Panc1 (cell line): ENCODE measurements at regions not wholly inside any gene's neighbourhood (a gene's known extent, or its start where the extent isn't known, plus 50 kb on each side); places are given as distances from the start of the nearest gene placed in this dataset.

ENCODE experiments used
- ATAC-seq: fragments of 200-7000 bp; cut with Tn5 transposase; 2 replicates; pipeline ENCODE4 v1.9.1; 2020; ENCODE audit warnings: mild to moderate bottlenecking, moderate library complexity
- BruUV-seq: library from RNA; stranded (reverse); fragments of 400-500 nt; replicated peaks from 2 replicates; lab custom pipeline; 2021; lab: Mats Ljungman, UMichigan
- CTCF ChIA-PET: fragments of 300-600 bp; sonication (Branson Sonifier 250); formaldehyde crosslinking; loops from one replicate; lab custom pipeline; 2022; ENCODE audit warnings: antibody characterized with exemption; lab: Charles Lee
- POLR2A ChIA-PET: fragments of 300-600 bp; sonication (Branson Sonifier 250); formaldehyde crosslinking; loops from one replicate; lab custom pipeline; 2022; ENCODE audit warnings: antibody characterized with exemption; lab: Charles Lee
- DNase-seq: peaks from one replicate; pipeline ENCODE4 v3.0.0-alpha.2; 2010; ENCODE audit warnings: low read depth, low spot score
- H3K27ac ChIP-seq: 2 replicates; pipeline ENCODE4 v1.5.1; 2011; ENCODE audit warnings: mild to moderate bottlenecking, low read length, inconsistent platforms
- H3K27me3 ChIP-seq: fragments of 200-500 bp; sonication (Bioruptor generic); 2 replicates; pipeline ENCODE4 v1.6.0; 2014; ENCODE audit warnings: low read length, inconsistent platforms; ENCODE audit not compliant: control insufficient read depth, insufficient read depth
- H3K36me3 ChIP-seq: fragments of 200-500 bp; sonication (Bioruptor generic); 2 replicates; pipeline ENCODE4 v1.5.1; 2014; ENCODE audit warnings: inconsistent platforms, mild to moderate bottlenecking, low read length, moderate library complexity; ENCODE audit not compliant: control insufficient read depth, insufficient read depth
- H3K4me1 ChIP-seq: 2 replicates; pipeline ENCODE4 v1.5.1; 2011; ENCODE audit warnings: inconsistent platforms, mild to moderate bottlenecking, low read length, moderate library complexity; ENCODE audit not compliant: control insufficient read depth, insufficient read depth
- H3K4me3 ChIP-seq, 2 experiments: 2 replicates each; pipeline ENCODE4 v1.5.1; 2011 to 2012; ENCODE audit warnings: low read depth in 2 of 2, low read length in 2 of 2, mild to moderate bottlenecking in 2 of 2, inconsistent platforms in 1 of 2, moderate library complexity in 1 of 2
- H3K9me3 ChIP-seq: fragments of 200-500 bp; sonication (Bioruptor generic); 2 replicates; pipeline ENCODE4 v1.5.1; 2014; ENCODE audit warnings: low read depth, mild to moderate bottlenecking, inconsistent platforms, low read length, moderate library complexity; ENCODE audit not compliant: control insufficient read depth, insufficient read depth
- CTCF ChIP-seq: fragments of 450-650 bp; IDR thresholded peaks from 2 replicates; pipeline ENCODE4 v1.5.1; 2017; ENCODE audit warnings: mild to moderate bottlenecking
- POLR2AphosphoS5 ChIP-seq: IDR thresholded peaks from 2 replicates; pipeline ENCODE4 v1.6.1; 2012; ENCODE audit warnings: mild to moderate bottlenecking, low read depth, low read length, moderate library complexity
- SIN3A ChIP-seq: IDR thresholded peaks from 2 replicates; pipeline ENCODE4 v1.6.1; 2012; ENCODE audit warnings: low read depth, mild to moderate bottlenecking, low read length, moderate library complexity, borderline replicate concordance; ENCODE audit not compliant: insufficient read depth
- TCF7L2 ChIP-seq: IDR thresholded peaks from 2 replicates; pipeline ENCODE4 v1.6.1; 2011; ENCODE audit warnings: mild to moderate bottlenecking, low read depth, low read length, inconsistent platforms
- in situ Hi-C: cut with HindIII; loops from 2 replicates; pipeline ENCODE4 v1.10.0; 2016; ENCODE audit warnings: low sequenced_read_pairs, low pct_unique_long_range_greater_than_20kb
- intact Hi-C: fragments of 100-400 bp; cut with micrococcal nuclease; formaldehyde crosslinking; loops from one replicate; pipeline ENCODE4 v1.10.0; 2022; ENCODE audit not compliant: unreplicated experiment
- TF ChIP-seq, protein P1 (sequence below), 2 experiments: IDR thresholded peaks; 2 replicates each; pipeline ENCODE4 v1.6.1; 2011 to 2012; ENCODE audit warnings: low read depth in 2 of 2, control low read depth in 1 of 2, low read length in 1 of 2, mild to moderate bottlenecking in 1 of 2, moderate library complexity in 1 of 2; ENCODE audit not compliant: insufficient read depth in 1 of 2

GRCh38 chr6:23213651-23214050 is 644.3 kb downstream of the HDGFL1 start:
- no peak overlapping the region for H3K27ac ChIP-seq
- intact Hi-C loops (no loop called here), in situ Hi-C loops (no loop called here)
- ATAC-seq (no peak), DNase-seq (no peak)
- CTCF ChIA-PET: no interaction called here
- no peaks in the 10 kb centered on the region for H3K27me3 ChIP-seq
- POLR2A ChIA-PET: no interaction called here
- H3K4me3 ChIP-seq: no peak overlapping the region
- H3K4me1 ChIP-seq: no peaks in the 10 kb centered on the region
- H3K9me3 ChIP-seq: peaks cover 4% of the 10 kb centered on the region; the same call in 1 of the 2 replicates
- no peaks in the 10 kb centered on the region for H3K36me3 ChIP-seq
- TF ChIP-seq TCF7L2 (no peak), SIN3A (no peak), POLR2AphosphoS5 (no peak)
- BruUV-seq: no TSS peak

DNA sequence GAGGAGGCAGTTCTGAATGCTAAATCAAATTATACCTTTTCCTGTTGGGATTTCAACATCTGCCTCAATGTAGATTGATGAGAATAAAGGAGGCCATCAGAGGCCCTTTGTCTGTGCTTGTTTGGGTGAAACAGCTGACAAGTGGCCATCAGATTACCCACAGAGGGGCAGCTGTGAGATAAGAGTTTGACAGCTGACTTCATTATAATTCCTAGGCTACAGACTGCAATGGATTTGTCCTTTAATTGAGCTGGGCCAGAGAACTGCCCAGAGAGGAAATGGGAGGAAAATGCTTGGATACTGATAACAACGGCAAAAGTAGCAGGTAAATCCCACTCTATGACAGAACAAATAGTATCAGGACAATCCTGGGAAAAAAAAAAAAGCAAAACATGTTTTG is 649.4 kb downstream of the HDGFL1 start:
- H3K9me3 ChIP-seq: peaks cover 10% of the 10 kb centered on the region; the same call in 1 of the 2 replicates
- intact Hi-C loops: no loop called here
- H3K4me3 ChIP-seq: no peak overlapping the region
- H3K4me1 ChIP-seq: no peaks in the 10 kb centered on the region
- no TSS peak for BruUV-seq
- TF ChIP-seq CTCF (no peak), POLR2AphosphoS5 (no peak), SIN3A (no peak), TCF7L2 (no peak)
- TF ChIP-seq, protein P1, sequence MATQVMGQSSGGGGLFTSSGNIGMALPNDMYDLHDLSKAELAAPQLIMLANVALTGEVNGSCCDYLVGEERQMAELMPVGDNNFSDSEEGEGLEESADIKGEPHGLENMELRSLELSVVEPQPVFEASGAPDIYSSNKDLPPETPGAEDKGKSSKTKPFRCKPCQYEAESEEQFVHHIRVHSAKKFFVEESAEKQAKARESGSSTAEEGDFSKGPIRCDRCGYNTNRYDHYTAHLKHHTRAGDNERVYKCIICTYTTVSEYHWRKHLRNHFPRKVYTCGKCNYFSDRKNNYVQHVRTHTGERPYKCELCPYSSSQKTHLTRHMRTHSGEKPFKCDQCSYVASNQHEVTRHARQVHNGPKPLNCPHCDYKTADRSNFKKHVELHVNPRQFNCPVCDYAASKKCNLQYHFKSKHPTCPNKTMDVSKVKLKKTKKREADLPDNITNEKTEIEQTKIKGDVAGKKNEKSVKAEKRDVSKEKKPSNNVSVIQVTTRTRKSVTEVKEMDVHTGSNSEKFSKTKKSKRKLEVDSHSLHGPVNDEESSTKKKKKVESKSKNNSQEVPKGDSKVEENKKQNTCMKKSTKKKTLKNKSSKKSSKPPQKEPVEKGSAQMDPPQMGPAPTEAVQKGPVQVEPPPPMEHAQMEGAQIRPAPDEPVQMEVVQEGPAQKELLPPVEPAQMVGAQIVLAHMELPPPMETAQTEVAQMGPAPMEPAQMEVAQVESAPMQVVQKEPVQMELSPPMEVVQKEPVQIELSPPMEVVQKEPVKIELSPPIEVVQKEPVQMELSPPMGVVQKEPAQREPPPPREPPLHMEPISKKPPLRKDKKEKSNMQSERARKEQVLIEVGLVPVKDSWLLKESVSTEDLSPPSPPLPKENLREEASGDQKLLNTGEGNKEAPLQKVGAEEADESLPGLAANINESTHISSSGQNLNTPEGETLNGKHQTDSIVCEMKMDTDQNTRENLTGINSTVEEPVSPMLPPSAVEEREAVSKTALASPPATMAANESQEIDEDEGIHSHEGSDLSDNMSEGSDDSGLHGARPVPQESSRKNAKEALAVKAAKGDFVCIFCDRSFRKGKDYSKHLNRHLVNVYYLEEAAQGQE (IDR thresholded peaks at IDR 0.05; ENCODE audit: insufficient read depth in 1 of 2, low read depth in 2 of 2, low read length in 1 of 2): no peak
- in situ Hi-C loops: no loop called here
- H3K27ac ChIP-seq: no peak overlapping the region
- H3K27me3 ChIP-seq: no peaks in the 10 kb centered on the region
- ChIA-PET CTCF (no interaction called here), POLR2A (no interaction called here)
- H3K36me3 ChIP-seq: no peaks in the 10 kb centered on the region
- no peak for ATAC-seq
- no peak for DNase-seq

- H3K27me3 ChIP-seq: no peaks in the 10 kb centered on the region
- no peak overlapping the region for H3K27ac ChIP-seq
- peaks cover 10% of the 10 kb centered on the region; the same call in 1 of the 2 replicates for H3K9me3 ChIP-seq
- DNase-seq (no peak), ATAC-seq (no peak)
- H3K4me1 ChIP-seq: no peaks in the 10 kb centered on the region
- TF ChIP-seq, protein P1 (IDR thresholded peaks at IDR 0.05; ENCODE audit: insufficient read depth in 1 of 2, low read depth in 2 of 2, low read length in 1 of 2): no peak
- TF ChIP-seq TCF7L2: no peak
- no peak for TF ChIP-seq POLR2AphosphoS5
- TF ChIP-seq CTCF: no peak
- no peak for TF ChIP-seq SIN3A
- ChIA-PET CTCF (no interaction called here), POLR2A (no interaction called here)
- no peaks in the 10 kb centered on the region for H3K36me3 ChIP-seq
- no TSS peak for BruUV-seq
- H3K4me3 ChIP-seq: no peak overlapping the region
- in situ Hi-C loops: no loop called here
- intact Hi-C loops: no loop called here
These were observed 653.4 kb downstream of the HDGFL1 start for GRCh38 chr6:23222724-23223123.
